ENCODE measurements at regions not wholly inside any gene's neighbourhood (a gene's known extent, or its start where the extent isn't known, plus 50 kb on each side); places are given as distances from the start of the nearest gene placed in this dataset.

DNA sequence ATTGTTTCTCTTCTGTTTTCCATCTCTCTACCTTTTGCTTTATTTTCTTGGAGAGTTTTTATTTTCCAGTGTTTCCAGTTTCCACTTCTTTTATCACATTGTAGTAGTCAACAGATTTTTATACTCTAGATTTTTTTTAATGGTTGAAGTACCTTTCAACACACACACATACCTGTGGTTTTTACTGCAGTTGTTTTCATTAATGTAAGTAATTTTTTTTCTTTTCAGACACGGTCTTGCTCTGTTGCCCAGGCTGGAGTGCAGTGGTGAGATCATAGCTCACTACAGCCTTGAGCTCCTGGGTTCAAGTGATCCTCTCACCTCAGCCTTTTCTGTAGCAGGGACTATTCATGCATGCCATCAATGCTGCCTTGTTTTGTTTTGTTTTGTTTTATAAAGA is 472.5 kb upstream of the SGO1 start:
- Mint-ChIP-seq H3K4me1 (ENCODE audit: low read depth, unreplicated experiment) (no peaks in the 10 kb centered on the region), H3K9me3 (ENCODE audit: unreplicated experiment) (no peaks in the 10 kb centered on the region), H3K4me3 (ENCODE audit: unreplicated experiment) (no peak overlapping the region), H3K27ac (ENCODE audit: unreplicated experiment) (no peak overlapping the region), H3K36me3 (ENCODE audit: unreplicated experiment) (no peaks in the 10 kb centered on the region), H3K27me3 (ENCODE audit: unreplicated experiment) (no peaks in the 10 kb centered on the region)
- DNase-seq: no peak
- no peak for TF ChIP-seq CTCF (IDR thresholded peaks at IDR 0.05; ENCODE audit: partially characterized antibody, unreplicated experiment)

- H3K27me3 Mint-ChIP-seq (ENCODE audit: unreplicated experiment): no peaks in the 10 kb centered on the region
- no peak overlapping the region for H3K4me3 Mint-ChIP-seq (ENCODE audit: unreplicated experiment)
- H3K27ac Mint-ChIP-seq (ENCODE audit: unreplicated experiment): no peak overlapping the region
- no peaks in the 10 kb centered on the region for H3K36me3 Mint-ChIP-seq (ENCODE audit: unreplicated experiment)
- H3K4me1 Mint-ChIP-seq (ENCODE audit: low read depth, unreplicated experiment): no peaks in the 10 kb centered on the region
- no peak for TF ChIP-seq CTCF (IDR thresholded peaks at IDR 0.05; ENCODE audit: partially characterized antibody, unreplicated experiment)
- no peaks in the 10 kb centered on the region for H3K9me3 Mint-ChIP-seq (ENCODE audit: unreplicated experiment)
- DNase-seq: no peak
These were observed 471.6 kb upstream of the SGO1 start for GRCh38 chr3:20657560-20657959.

- H3K36me3 Mint-ChIP-seq (ENCODE audit: unreplicated experiment): no peaks in the 10 kb centered on the region
- no peak for TF ChIP-seq CTCF (IDR thresholded peaks at IDR 0.05; ENCODE audit: partially characterized antibody, unreplicated experiment)
- H3K4me3 Mint-ChIP-seq (ENCODE audit: unreplicated experiment): no peak overlapping the region
- H3K9me3 Mint-ChIP-seq (ENCODE audit: unreplicated experiment): no peaks in the 10 kb centered on the region
- DNase-seq: no peak
- H3K27me3 Mint-ChIP-seq (ENCODE audit: unreplicated experiment): no peaks in the 10 kb centered on the region
- no peaks in the 10 kb centered on the region for H3K4me1 Mint-ChIP-seq (ENCODE audit: low read depth, unreplicated experiment)
- no peak overlapping the region for H3K27ac Mint-ChIP-seq (ENCODE audit: unreplicated experiment)
These were observed 466.4 kb upstream of the SGO1 start for GRCh38 chr3:20652231-20652986.

GRCh38 chr3:20648921-20649381 is 462.9 kb upstream of the SGO1 start:
- Mint-ChIP-seq H3K9me3 (ENCODE audit: unreplicated experiment) (no peaks in the 10 kb centered on the region), H3K27me3 (ENCODE audit: unreplicated experiment) (no peaks in the 10 kb centered on the region), H3K36me3 (ENCODE audit: unreplicated experiment) (no peaks in the 10 kb centered on the region), H3K27ac (ENCODE audit: unreplicated experiment) (no peak overlapping the region), H3K4me1 (ENCODE audit: low read depth, unreplicated experiment) (no peaks in the 10 kb centered on the region), H3K4me3 (ENCODE audit: unreplicated experiment) (no peak overlapping the region)
- no peak for DNase-seq
- TF ChIP-seq CTCF (IDR thresholded peaks at IDR 0.05; ENCODE audit: partially characterized antibody, unreplicated experiment): no peak

DNA sequence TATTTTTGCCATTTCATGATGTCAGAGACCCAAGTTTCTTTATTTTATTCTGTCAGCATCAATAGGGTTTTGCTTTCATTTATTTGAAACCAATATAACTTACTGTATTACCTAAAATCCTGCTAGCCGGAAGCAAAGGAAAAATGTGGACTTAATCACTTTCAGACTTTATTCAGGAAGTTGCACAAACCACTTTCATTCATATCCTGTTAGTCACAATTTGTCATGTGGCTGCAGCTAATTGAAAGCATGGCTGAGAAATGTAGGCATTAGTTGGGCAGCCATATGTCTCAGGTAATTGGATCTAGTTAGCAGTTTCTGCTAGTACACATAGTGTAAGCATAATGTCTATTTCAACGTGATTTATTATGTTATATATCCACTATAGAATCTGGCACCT is 462.3 kb upstream of the SGO1 start:
- no peak overlapping the region for H3K27ac Mint-ChIP-seq (ENCODE audit: unreplicated experiment)
- no peaks in the 10 kb centered on the region for H3K9me3 Mint-ChIP-seq (ENCODE audit: unreplicated experiment)
- no peak for DNase-seq
- H3K27me3 Mint-ChIP-seq (ENCODE audit: unreplicated experiment): no peaks in the 10 kb centered on the region
- no peak for TF ChIP-seq CTCF (IDR thresholded peaks at IDR 0.05; ENCODE audit: partially characterized antibody, unreplicated experiment)
- no peaks in the 10 kb centered on the region for H3K4me1 Mint-ChIP-seq (ENCODE audit: low read depth, unreplicated experiment)
- no peaks in the 10 kb centered on the region for H3K36me3 Mint-ChIP-seq (ENCODE audit: unreplicated experiment)
- H3K4me3 Mint-ChIP-seq (ENCODE audit: unreplicated experiment): no peak overlapping the region

Measured in glutamatergic neuron (in vitro differentiated cells).